Hepatocyte (in vitro differentiated cells): ENCODE measurements at regions not wholly inside any gene's neighbourhood (a gene's known extent, or its start where the extent isn't known, plus 50 kb on each side); places are given as distances from the start of the nearest gene placed in this dataset.

Experiments used
- EZH2 ChIP-seq: fragments of 200-600 bp; sonication (generic); IDR thresholded peaks from 2 replicates; pipeline ENCODE4 v1.6.1; 2016; ENCODE audit warnings: antibody characterized with exemption, mild to moderate bottlenecking, borderline replicate concordance
- TF ChIP-seq, protein P1 (sequence below): fragments of 200-600 bp; sonication (generic); IDR thresholded peaks from 2 replicates; pipeline ENCODE4 v1.5.1; 2016; ENCODE audit warnings: antibody characterized with exemption, mild to moderate bottlenecking; ENCODE audit not compliant: poor library complexity

DNA sequence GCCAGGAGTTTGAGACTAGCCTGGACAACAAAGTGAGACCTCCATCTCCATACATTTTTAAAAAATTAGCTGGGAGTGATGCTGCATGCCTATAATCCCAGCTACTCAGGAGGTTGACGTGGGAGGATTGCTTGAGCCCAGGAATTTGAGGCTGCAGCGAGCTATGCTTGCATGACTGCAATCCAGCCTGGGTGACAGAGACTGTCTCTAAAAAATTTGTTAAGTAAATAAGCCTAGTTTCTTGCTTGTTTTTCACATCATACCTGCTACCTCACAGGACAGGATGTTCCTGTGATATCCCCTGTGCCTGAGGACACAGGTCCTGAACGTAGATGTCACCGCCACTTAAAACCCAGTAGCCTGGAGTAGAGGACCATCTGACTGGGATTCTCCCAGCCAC, 348.6 kb downstream of the MN1 start:
- TF ChIP-seq, protein P1, sequence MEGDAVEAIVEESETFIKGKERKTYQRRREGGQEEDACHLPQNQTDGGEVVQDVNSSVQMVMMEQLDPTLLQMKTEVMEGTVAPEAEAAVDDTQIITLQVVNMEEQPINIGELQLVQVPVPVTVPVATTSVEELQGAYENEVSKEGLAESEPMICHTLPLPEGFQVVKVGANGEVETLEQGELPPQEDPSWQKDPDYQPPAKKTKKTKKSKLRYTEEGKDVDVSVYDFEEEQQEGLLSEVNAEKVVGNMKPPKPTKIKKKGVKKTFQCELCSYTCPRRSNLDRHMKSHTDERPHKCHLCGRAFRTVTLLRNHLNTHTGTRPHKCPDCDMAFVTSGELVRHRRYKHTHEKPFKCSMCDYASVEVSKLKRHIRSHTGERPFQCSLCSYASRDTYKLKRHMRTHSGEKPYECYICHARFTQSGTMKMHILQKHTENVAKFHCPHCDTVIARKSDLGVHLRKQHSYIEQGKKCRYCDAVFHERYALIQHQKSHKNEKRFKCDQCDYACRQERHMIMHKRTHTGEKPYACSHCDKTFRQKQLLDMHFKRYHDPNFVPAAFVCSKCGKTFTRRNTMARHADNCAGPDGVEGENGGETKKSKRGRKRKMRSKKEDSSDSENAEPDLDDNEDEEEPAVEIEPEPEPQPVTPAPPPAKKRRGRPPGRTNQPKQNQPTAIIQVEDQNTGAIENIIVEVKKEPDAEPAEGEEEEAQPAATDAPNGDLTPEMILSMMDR: no peak
- no peak for TF ChIP-seq EZH2
